GM23338 (cell line): ENCODE measurements at regions not wholly inside any gene's neighbourhood (a gene's known extent, or its start where the extent isn't known, plus 50 kb on each side); places are given as distances from the start of the nearest gene placed in this dataset.

Experiments used
- ATAC-seq: fragments of 200-7000 bp; cut with Tn5 transposase; 3 replicates; pipeline ENCODE4 v1.9.1; 2020
- DNase-seq: peaks from one replicate; pipeline ENCODE4 v3.0.0-alpha.2; 2015; ENCODE audit warnings: low spot score
- H2AFZ ChIP-seq: fragments of 200-600 bp; sonication (generic); 2 replicates; pipeline ENCODE4 v1.8.0; 2016; ENCODE audit warnings: antibody characterized with exemption, mild to moderate bottlenecking, moderate library complexity
- H3F3A ChIP-seq: fragments of 200-600 bp; sonication (generic); replicated peaks from 2 replicates; pipeline ENCODE4 v1.8.0; 2017; ENCODE audit warnings: antibody characterized with exemption, mixed run types, low read depth
- H3K27ac ChIP-seq: fragments of 200-600 bp; sonication (generic); 2 replicates; pipeline ENCODE4 v1.6.1; 2016; ENCODE audit warnings: low read depth
- H3K27me3 ChIP-seq: fragments of 200-600 bp; sonication (generic); 2 replicates; pipeline ENCODE4 v1.8.0; 2016; ENCODE audit warnings: mild to moderate bottlenecking, mixed run types, moderate library complexity; ENCODE audit not compliant: insufficient read depth
- H3K36me3 ChIP-seq: fragments of 200-600 bp; sonication (generic); 2 replicates; pipeline ENCODE4 v1.8.0; 2016; ENCODE audit warnings: mild to moderate bottlenecking; ENCODE audit not compliant: insufficient read depth
- H3K4me1 ChIP-seq: fragments of 200-600 bp; sonication (generic); 2 replicates; pipeline ENCODE4 v1.8.0; 2016; ENCODE audit warnings: mild to moderate bottlenecking, moderate library complexity; ENCODE audit not compliant: insufficient read depth
- H3K4me2 ChIP-seq: fragments of 200-600 bp; sonication (generic); 2 replicates; pipeline ENCODE4 v1.7.1; 2017; ENCODE audit warnings: mixed run types
- H3K4me3 ChIP-seq: fragments of 200-600 bp; sonication (generic); 2 replicates; pipeline ENCODE4 v1.6.1; 2016; ENCODE audit warnings: mixed run types
- H3K79me2 ChIP-seq: fragments of 200-600 bp; sonication (generic); replicated peaks from 2 replicates; pipeline ENCODE4 v1.8.0; 2017; ENCODE audit warnings: mild to moderate bottlenecking; ENCODE audit not compliant: insufficient read depth
- H3K9me2 ChIP-seq: fragments of 200-600 bp; sonication (generic); 2 replicates; pipeline ENCODE4 v1.8.0; 2017; ENCODE audit not compliant: insufficient read depth
- H4K20me1 ChIP-seq: fragments of 200-600 bp; sonication (generic); replicated peaks from 2 replicates; pipeline ENCODE4 v1.8.0; 2017; ENCODE audit warnings: mild to moderate bottlenecking; ENCODE audit not compliant: insufficient read depth
- H3K27ac Mint-ChIP-seq: 2 replicates; pipeline ENCODE4 v1.8.0; 2020; ENCODE audit warnings: inconsistent platforms, mild to moderate bottlenecking, moderate library complexity, mixed read lengths
- H3K27me3 Mint-ChIP-seq: 3 replicates; pipeline ENCODE4 v1.8.0; 2022; ENCODE audit warnings: low read depth, mild to moderate bottlenecking, moderate library complexity, mixed read lengths, inconsistent platforms; ENCODE audit not compliant: insufficient read depth, poor library complexity
- H3K36me3 Mint-ChIP-seq: 3 replicates; pipeline ENCODE4 v1.8.0; 2021; ENCODE audit warnings: low read depth, mild to moderate bottlenecking, inconsistent platforms, moderate library complexity, mixed read lengths
- H3K4me1 Mint-ChIP-seq: 3 replicates; pipeline ENCODE4 v1.8.0; 2020; ENCODE audit warnings: mild to moderate bottlenecking, inconsistent platforms, mixed read lengths
- H3K4me3 Mint-ChIP-seq: 3 replicates; pipeline ENCODE4 v1.8.0; 2021; ENCODE audit warnings: moderate library complexity, mild to moderate bottlenecking, inconsistent platforms, mixed read lengths
- H3K9me3 Mint-ChIP-seq: 3 replicates; pipeline ENCODE4 v1.8.0; 2020; ENCODE audit warnings: moderate library complexity, mild to moderate bottlenecking, inconsistent platforms, mixed read lengths
- JUNB ChIP-seq: IDR thresholded peaks from one replicate; pipeline ENCODE4 v1.6.1; 2016; ENCODE audit warnings: antibody characterized with exemption; ENCODE audit not compliant: unreplicated experiment
- NANOG ChIP-seq: IDR thresholded peaks from 2 replicates; pipeline ENCODE4 v1.6.1; 2016; ENCODE audit warnings: antibody characterized with exemption, borderline replicate concordance
- POLR2AphosphoS5 ChIP-seq: IDR thresholded peaks from 2 replicates; pipeline ENCODE4 v1.6.1; 2016; ENCODE audit warnings: antibody characterized with exemption, low read depth
- STAT1 ChIP-seq: IDR thresholded peaks from one replicate; pipeline ENCODE4 v1.6.1; 2016; ENCODE audit warnings: antibody characterized with exemption; ENCODE audit not compliant: unreplicated experiment
- ZNF114 ChIP-seq: fragments of 250-450 bp; sonication (Bioruptor Pico); IDR thresholded peaks from 2 replicates; pipeline ENCODE4 v1.5.0; 2020; ENCODE audit warnings: mild to moderate bottlenecking, moderate library complexity
- ZNF331 ChIP-seq: fragments of 250-450 bp; sonication (Bioruptor Pico); IDR thresholded peaks from 2 replicates; pipeline ENCODE4 v1.5.0; 2020; ENCODE audit warnings: low read depth, mild to moderate bottlenecking, moderate library complexity
- ZNF462 ChIP-seq: fragments of 250-450 bp; sonication (Bioruptor Pico); IDR thresholded peaks from 2 replicates; pipeline ENCODE4 v1.5.0; 2020; ENCODE audit warnings: mild to moderate bottlenecking, moderate library complexity
- TF ChIP-seq, protein P1 (sequence below), 2 experiments: fragments of 200-600 bp in 1 of 2; sonication (generic) in 1 of 2; conservative IDR thresholded peaks; 2 replicates each; pipeline versions ENCODE4 v1.5.1 to v1.6.1; 2016 to 2017; ENCODE audit warnings: antibody characterized with exemption in 2 of 2, low read depth in 2 of 2, mild to moderate bottlenecking in 2 of 2, moderate library complexity in 1 of 2

- TF ChIP-seq ZNF462 (CRISPR knock-in tag): no peak
- no peak for TF ChIP-seq JUNB
- no peak for TF ChIP-seq POLR2AphosphoS5
- TF ChIP-seq ZNF331 (CRISPR knock-in tag): no peak
- TF ChIP-seq NANOG: no peak
- TF ChIP-seq STAT1: no peak
Measured at GRCh38 chr1:191702124-191702523, 456.1 kb upstream of the RGS18 start (continued).

GRCh38 chr1:191707288-191707687, 451.0 kb upstream of the RGS18 start:
- H3K36me3 Mint-ChIP-seq: no peaks in the 10 kb centered on the region
- H3K36me3 ChIP-seq: no peaks in the 10 kb centered on the region
- no peak overlapping the region for H3K4me2 ChIP-seq
- no peaks in the 10 kb centered on the region for H3K9me2 ChIP-seq
- no peaks in the 10 kb centered on the region for H4K20me1 ChIP-seq
- H3K4me1 ChIP-seq: no peaks in the 10 kb centered on the region
- H3K9me3 Mint-ChIP-seq: no peaks in the 10 kb centered on the region
- H3K4me3 ChIP-seq: no peak overlapping the region
- H3F3A ChIP-seq: no peaks in the 10 kb centered on the region
- ATAC-seq (no peak), DNase-seq (no peak)
- no peak overlapping the region for H3K27ac Mint-ChIP-seq
- no peak overlapping the region for H2AFZ ChIP-seq
- H3K27me3 ChIP-seq: no peaks in the 10 kb centered on the region
- no peak overlapping the region for H3K27ac ChIP-seq
- no peaks in the 10 kb centered on the region for H3K79me2 ChIP-seq
- no peaks in the 10 kb centered on the region for H3K4me1 Mint-ChIP-seq
- no peak overlapping the region for H3K4me3 Mint-ChIP-seq
- peaks cover 3% of the 10 kb centered on the region for H3K27me3 Mint-ChIP-seq
- TF ChIP-seq ZNF331 (CRISPR knock-in tag) (no peak), NANOG (no peak), ZNF462 (CRISPR knock-in tag) (no peak), ZNF114 (CRISPR knock-in tag) (no peak), STAT1 (no peak)
- TF ChIP-seq, protein P1, sequence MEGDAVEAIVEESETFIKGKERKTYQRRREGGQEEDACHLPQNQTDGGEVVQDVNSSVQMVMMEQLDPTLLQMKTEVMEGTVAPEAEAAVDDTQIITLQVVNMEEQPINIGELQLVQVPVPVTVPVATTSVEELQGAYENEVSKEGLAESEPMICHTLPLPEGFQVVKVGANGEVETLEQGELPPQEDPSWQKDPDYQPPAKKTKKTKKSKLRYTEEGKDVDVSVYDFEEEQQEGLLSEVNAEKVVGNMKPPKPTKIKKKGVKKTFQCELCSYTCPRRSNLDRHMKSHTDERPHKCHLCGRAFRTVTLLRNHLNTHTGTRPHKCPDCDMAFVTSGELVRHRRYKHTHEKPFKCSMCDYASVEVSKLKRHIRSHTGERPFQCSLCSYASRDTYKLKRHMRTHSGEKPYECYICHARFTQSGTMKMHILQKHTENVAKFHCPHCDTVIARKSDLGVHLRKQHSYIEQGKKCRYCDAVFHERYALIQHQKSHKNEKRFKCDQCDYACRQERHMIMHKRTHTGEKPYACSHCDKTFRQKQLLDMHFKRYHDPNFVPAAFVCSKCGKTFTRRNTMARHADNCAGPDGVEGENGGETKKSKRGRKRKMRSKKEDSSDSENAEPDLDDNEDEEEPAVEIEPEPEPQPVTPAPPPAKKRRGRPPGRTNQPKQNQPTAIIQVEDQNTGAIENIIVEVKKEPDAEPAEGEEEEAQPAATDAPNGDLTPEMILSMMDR (conservative IDR thresholded peaks at IDR 0.05; ENCODE audit: low read depth in 2 of 2): no peak
